Lower lobe of right lung (tissue), 2 donors: ENCODE measurements at regions not wholly inside any gene's neighbourhood (a gene's known extent, or its start where the extent isn't known, plus 50 kb on each side); places are given as distances from the start of the nearest gene placed in this dataset.

Experiments used
- ATAC-seq, 2 donors: fragments of 200-7000 bp; cut with Tn5 transposase; one replicate each; pipeline ENCODE4 v1.9.1; 2020 to 2022; ENCODE audit warnings: mild to moderate bottlenecking in 2 of 2, moderate library complexity in 2 of 2
- DNase-seq: peaks from one replicate; pipeline ENCODE4 v3.0.0-alpha.2; 2020
- H3K27ac ChIP-seq: fragments of 200-600 bp; one replicate; pipeline ENCODE4 v1.8.0; 2022
- H3K27me3 ChIP-seq: fragments of 200-600 bp; one replicate; pipeline ENCODE4 v1.8.0; 2022; ENCODE audit warnings: low read depth
- H3K36me3 ChIP-seq: fragments of 200-600 bp; one replicate; pipeline ENCODE4 v1.8.0; 2022; ENCODE audit warnings: mild to moderate bottlenecking
- H3K4me1 ChIP-seq: fragments of 200-600 bp; one replicate; pipeline ENCODE4 v1.8.0; 2022
- H3K4me3 ChIP-seq: fragments of 200-600 bp; one replicate; pipeline ENCODE4 v1.8.0; 2022; ENCODE audit warnings: mild to moderate bottlenecking
- H3K9me3 ChIP-seq: fragments of 200-600 bp; one replicate; pipeline ENCODE4 v1.8.0; 2022
- intact Hi-C: fragments of 100-400 bp; cut with DNase I; formaldehyde crosslinking; loops from one replicate; pipeline ENCODE4 v1.11.0; 2022
- TF ChIP-seq, protein P1 (sequence below): fragments of 200-600 bp; IDR thresholded peaks from one replicate; pipeline ENCODE4 v1.8.0; 2022; ENCODE audit warnings: antibody characterized with exemption, mild to moderate bottlenecking
- donor health status: DM: no; HTN: yes; CAD: no; lungs with severe emphysema.

DNA sequence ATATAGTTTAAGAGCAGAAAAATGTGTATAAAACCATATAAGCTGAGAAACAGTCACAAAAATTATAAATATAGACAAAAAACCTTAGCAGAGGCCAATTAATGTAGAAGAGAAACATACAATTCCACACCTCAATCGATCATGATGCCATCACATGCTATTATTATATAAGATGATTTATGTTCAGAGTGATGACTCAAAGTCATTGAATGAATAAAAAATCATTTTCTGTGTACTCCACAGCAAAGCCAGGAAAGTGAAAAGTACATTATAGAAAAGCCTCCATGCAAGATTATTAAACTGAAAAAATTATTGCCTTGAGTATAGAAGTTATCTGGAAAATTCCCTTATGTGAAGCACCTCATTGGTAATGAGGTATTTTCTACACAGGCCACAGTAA lies 229.2 kb upstream of the PPFIA2 start:
- no peaks in the 10 kb centered on the region for H3K27me3 ChIP-seq
- DNase-seq (no peak), ATAC-seq (no peak)
- TF ChIP-seq, protein P1, sequence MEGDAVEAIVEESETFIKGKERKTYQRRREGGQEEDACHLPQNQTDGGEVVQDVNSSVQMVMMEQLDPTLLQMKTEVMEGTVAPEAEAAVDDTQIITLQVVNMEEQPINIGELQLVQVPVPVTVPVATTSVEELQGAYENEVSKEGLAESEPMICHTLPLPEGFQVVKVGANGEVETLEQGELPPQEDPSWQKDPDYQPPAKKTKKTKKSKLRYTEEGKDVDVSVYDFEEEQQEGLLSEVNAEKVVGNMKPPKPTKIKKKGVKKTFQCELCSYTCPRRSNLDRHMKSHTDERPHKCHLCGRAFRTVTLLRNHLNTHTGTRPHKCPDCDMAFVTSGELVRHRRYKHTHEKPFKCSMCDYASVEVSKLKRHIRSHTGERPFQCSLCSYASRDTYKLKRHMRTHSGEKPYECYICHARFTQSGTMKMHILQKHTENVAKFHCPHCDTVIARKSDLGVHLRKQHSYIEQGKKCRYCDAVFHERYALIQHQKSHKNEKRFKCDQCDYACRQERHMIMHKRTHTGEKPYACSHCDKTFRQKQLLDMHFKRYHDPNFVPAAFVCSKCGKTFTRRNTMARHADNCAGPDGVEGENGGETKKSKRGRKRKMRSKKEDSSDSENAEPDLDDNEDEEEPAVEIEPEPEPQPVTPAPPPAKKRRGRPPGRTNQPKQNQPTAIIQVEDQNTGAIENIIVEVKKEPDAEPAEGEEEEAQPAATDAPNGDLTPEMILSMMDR, result no peak
- H3K4me3 ChIP-seq, result no peak overlapping the region
- no peaks in the 10 kb centered on the region for H3K36me3 ChIP-seq
- intact Hi-C loops, result no loop called here
- no peaks in the 10 kb centered on the region for H3K4me1 ChIP-seq
- H3K27ac ChIP-seq, result no peak overlapping the region
- no peaks in the 10 kb centered on the region for H3K9me3 ChIP-seq

DNA sequence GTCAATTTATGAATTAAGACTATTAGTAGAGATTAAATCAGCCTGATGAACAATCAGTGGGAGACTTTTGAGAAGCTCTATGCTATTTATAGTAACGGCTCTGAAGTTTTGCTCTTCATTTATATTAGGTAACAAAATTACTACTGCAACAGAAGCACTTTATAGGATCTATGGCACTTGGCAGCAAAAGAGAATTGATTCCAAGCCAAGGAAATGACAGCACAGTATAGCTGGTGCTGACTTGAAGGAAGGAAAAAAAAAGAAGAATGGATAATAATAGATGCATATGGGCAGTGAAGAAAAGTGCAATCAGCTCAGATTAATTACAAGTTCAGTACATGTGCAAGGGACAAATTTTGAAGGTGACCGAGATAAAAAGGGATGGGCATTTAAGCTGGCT lies 228.2 kb upstream of the PPFIA2 start:
- H3K27ac ChIP-seq, result no peak overlapping the region
- no peaks in the 10 kb centered on the region for H3K27me3 ChIP-seq
- no peak overlapping the region for H3K4me3 ChIP-seq

DNA sequence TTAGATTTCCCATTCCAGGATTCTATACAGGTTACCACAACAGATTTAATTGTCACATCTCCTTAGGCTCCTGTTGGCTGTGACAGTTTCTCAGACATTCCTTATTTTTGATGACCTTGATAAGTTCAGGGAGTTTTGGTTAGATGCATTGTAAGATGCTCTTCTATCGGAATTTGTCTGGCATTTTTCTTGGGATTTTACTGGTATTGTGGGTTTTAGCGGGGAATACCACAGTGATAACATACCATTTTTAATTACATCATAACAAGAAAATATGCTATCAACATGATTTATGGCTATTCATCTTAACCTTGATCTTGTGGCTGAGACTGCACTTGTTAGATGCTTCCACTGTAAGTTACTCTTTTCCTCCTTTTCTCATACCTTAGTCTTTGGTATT lies 217.5 kb upstream of the PPFIA2 start:
- Histone ChIP-seq H3K27me3 (no peaks in the 10 kb centered on the region), H3K9me3 (no peaks in the 10 kb centered on the region), H3K27ac (no peak overlapping the region), H3K4me1 (no peaks in the 10 kb centered on the region), H3K36me3 (no peaks in the 10 kb centered on the region), H3K4me3 (no peak overlapping the region)
- no peak for DNase-seq
- intact Hi-C loops, result no loop called here
- ATAC-seq, result no peak
- TF ChIP-seq, protein P1, result no peak

More for the DNA sequence above, 228.2 kb upstream of the PPFIA2 start:
- TF ChIP-seq, protein P1, result no peak
- no peaks in the 10 kb centered on the region for H3K36me3 ChIP-seq
- intact Hi-C loops, result no loop called here
- no peak for ATAC-seq
- H3K4me1 ChIP-seq, result no peaks in the 10 kb centered on the region
- no peaks in the 10 kb centered on the region for H3K9me3 ChIP-seq
- no peak for DNase-seq

DNA sequence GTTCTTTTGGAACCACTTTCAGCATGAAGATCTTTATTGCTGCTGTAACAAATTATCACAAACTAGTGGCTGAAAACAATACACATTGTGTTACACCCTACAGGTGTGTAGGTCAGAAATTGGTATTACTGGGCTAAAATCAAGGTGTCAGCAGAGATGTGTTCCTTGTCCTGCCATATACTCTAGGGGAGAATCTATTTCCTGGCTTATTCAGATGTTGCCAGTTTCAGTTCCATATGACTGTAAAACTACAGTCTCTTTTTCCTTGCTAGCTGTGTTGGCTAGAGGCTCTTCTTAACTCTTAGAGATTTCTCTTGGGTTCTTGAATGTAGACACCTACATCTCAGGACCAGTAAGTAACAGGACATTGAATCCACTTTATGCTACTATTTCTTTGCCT lies 215.6 kb upstream of the PPFIA2 start:
- intact Hi-C loops, result no loop called here
- no peaks in the 10 kb centered on the region for H3K36me3 ChIP-seq

DNA sequence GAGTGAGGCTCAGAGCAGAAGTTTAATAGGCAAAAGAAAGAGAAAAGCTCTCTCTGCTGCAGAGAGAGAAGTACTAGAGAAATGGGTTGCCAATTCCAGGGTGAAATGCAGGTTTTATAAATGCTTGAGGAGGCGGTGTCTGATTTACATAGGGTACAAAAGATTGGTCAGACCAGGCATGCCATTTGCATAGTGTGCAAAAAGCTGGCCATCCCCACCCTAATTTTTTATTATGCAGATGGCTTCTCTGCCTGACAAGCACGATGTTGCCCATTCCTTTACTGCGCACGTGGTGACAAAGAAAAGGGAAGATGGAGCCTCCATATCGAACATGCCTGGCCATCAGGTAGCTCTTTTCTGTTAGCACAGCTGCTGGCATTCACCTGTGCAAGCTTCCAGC lies 209.3 kb upstream of the PPFIA2 start:
- no peaks in the 10 kb centered on the region for H3K27me3 ChIP-seq
- DNase-seq (no peak), ATAC-seq (no peak)
- no peak overlapping the region for H3K4me3 ChIP-seq
- no peak overlapping the region for H3K27ac ChIP-seq
- H3K9me3 ChIP-seq, result no peaks in the 10 kb centered on the region
- TF ChIP-seq, protein P1, result no peak
- no peaks in the 10 kb centered on the region for H3K4me1 ChIP-seq
- intact Hi-C loops, result no loop called here
- no peaks in the 10 kb centered on the region for H3K36me3 ChIP-seq

More for the DNA sequence above, 215.6 kb upstream of the PPFIA2 start:
- Histone ChIP-seq H3K27me3 (no peaks in the 10 kb centered on the region), H3K9me3 (no peaks in the 10 kb centered on the region), H3K4me1 (no peaks in the 10 kb centered on the region), H3K4me3 (no peak overlapping the region), H3K27ac (no peak overlapping the region)
- ATAC-seq (no peak), DNase-seq (no peak)
- TF ChIP-seq, protein P1, result no peak

DNA sequence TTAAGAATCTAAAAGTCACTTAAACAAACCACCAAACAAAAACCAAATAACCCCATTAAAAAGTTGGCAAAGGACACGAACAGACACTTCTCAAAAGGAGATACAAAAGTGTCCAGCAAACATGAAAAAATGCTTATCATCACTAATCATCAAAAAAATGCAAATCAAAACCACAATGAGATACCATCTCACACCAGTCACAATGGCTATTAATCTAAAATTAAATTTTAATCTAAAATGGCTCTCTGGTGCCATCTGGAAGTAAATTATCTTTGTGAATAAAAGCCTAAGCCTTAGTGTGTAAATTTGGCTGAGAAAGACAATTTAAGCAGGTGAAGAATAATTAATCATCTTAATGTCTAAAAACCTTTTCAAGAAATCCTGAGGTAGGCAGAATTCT lies 204.5 kb upstream of the PPFIA2 start:
- Histone ChIP-seq H3K27me3 (no peaks in the 10 kb centered on the region), H3K27ac (no peak overlapping the region), H3K4me3 (no peak overlapping the region), H3K36me3 (no peaks in the 10 kb centered on the region), H3K4me1 (no peaks in the 10 kb centered on the region), H3K9me3 (no peaks in the 10 kb centered on the region)
- ATAC-seq (no peak), DNase-seq (no peak)
- TF ChIP-seq, protein P1, result no peak
- intact Hi-C loops, result no loop called here
